ENCODE measurements at regions not wholly inside any gene's neighbourhood (a gene's known extent, or its start where the extent isn't known, plus 50 kb on each side); places are given as distances from the start of the nearest gene placed in this dataset.

GRCh38 chr5:89301321-89302025 lies 418.5 kb upstream of the MEF2C start:
- no peak for TF ChIP-seq POLR2A (IDR thresholded peaks at IDR 0.05)
- no peak for TF ChIP-seq CTCF (IDR thresholded peaks at IDR 0.05)
